HFFc6 (cell line): ENCODE measurements at regions not wholly inside any gene's neighbourhood (a gene's known extent, or its start where the extent isn't known, plus 50 kb on each side); places are given as distances from the start of the nearest gene placed in this dataset.

ENCODE experiments used
- DNase-seq: peaks from one replicate; pipeline ENCODE4 v3.0.0-alpha.2; 2018
- H3K27ac Mint-ChIP-seq: 2 replicates; pipeline ENCODE4 v1.8.0; 2020; ENCODE audit warnings: mild to moderate bottlenecking, mixed read lengths
- H3K27me3 Mint-ChIP-seq: 2 replicates; pipeline ENCODE4 v1.8.0; 2021; ENCODE audit warnings: mild to moderate bottlenecking, moderate library complexity, mixed read lengths; ENCODE audit not compliant: insufficient read depth
- H3K36me3 Mint-ChIP-seq: 2 replicates; pipeline ENCODE4 v1.8.0; 2021; ENCODE audit warnings: low read depth, mixed read lengths
- H3K4me1 Mint-ChIP-seq: 2 replicates; pipeline ENCODE4 v1.8.0; 2020; ENCODE audit warnings: low read depth, mixed read lengths
- H3K4me3 Mint-ChIP-seq: 2 replicates; pipeline ENCODE4 v1.8.0; 2020; ENCODE audit warnings: mild to moderate bottlenecking, moderate library complexity, mixed read lengths
- H3K9me3 Mint-ChIP-seq: 2 replicates; pipeline ENCODE4 v1.8.0; 2020; ENCODE audit warnings: mild to moderate bottlenecking, mixed read lengths
- CTCF ChIP-seq: fragments of 200-600 bp; sonication (generic); IDR thresholded peaks from 2 replicates; pipeline ENCODE4 v1.5.0; 2021; ENCODE audit warnings: antibody characterized with exemption, mild to moderate bottlenecking

- DNase-seq, result no peak
- H3K4me3 Mint-ChIP-seq, result no peak overlapping the region
- H3K27me3 Mint-ChIP-seq, result peaks cover 9% of the 10 kb centered on the region
- H3K4me1 Mint-ChIP-seq, result no peaks in the 10 kb centered on the region
- H3K36me3 Mint-ChIP-seq, result no peaks in the 10 kb centered on the region
- H3K9me3 Mint-ChIP-seq, result no peaks in the 10 kb centered on the region
- TF ChIP-seq CTCF, result no peak
- no peak overlapping the region for H3K27ac Mint-ChIP-seq
Measured at GRCh38 chr7:24466168-24466768, 107.0 kb upstream of the PALS2 start.

GRCh38 chr7:24469118-24469517 lies 104.1 kb upstream of the PALS2 start:
- TF ChIP-seq CTCF, result no peak
- H3K4me3 Mint-ChIP-seq, result no peak overlapping the region
- H3K9me3 Mint-ChIP-seq, result no peaks in the 10 kb centered on the region
- H3K27ac Mint-ChIP-seq, result no peak overlapping the region
- H3K36me3 Mint-ChIP-seq, result no peaks in the 10 kb centered on the region
- no peak for DNase-seq
- H3K4me1 Mint-ChIP-seq, result no peaks in the 10 kb centered on the region
- H3K27me3 Mint-ChIP-seq, result no peaks in the 10 kb centered on the region

- H3K27ac Mint-ChIP-seq, result no peak overlapping the region
- DNase-seq, result no peak
- TF ChIP-seq CTCF, result no peak
- H3K27me3 Mint-ChIP-seq, result peaks cover 3% of the 10 kb centered on the region; the same call in 1 of the 2 replicates
- no peaks in the 10 kb centered on the region for H3K36me3 Mint-ChIP-seq
- H3K4me3 Mint-ChIP-seq, result no peak overlapping the region
- peaks cover 9% of the 10 kb centered on the region; the same call in 1 of the 2 replicates for H3K4me1 Mint-ChIP-seq
- H3K9me3 Mint-ChIP-seq, result no peaks in the 10 kb centered on the region
Measured at GRCh38 chr7:24472093-24472492, 101.2 kb upstream of the PALS2 start.

GRCh38 chr7:24475166-24475961 lies 97.9 kb upstream of the PALS2 start:
- Mint-ChIP-seq H3K36me3 (no peaks in the 10 kb centered on the region), H3K9me3 (no peaks in the 10 kb centered on the region), H3K4me3 (no peak overlapping the region), H3K27me3 (peaks cover 3% of the 10 kb centered on the region; the same call in 1 of the 2 replicates), H3K4me1 (peaks cover 28% of the 10 kb centered on the region), H3K27ac (no peak overlapping the region)
- DNase-seq, result no peak
- TF ChIP-seq CTCF, result no peak

GRCh38 chr7:24476227-24476626 lies 97.0 kb upstream of the PALS2 start:
- no peaks in the 10 kb centered on the region for H3K36me3 Mint-ChIP-seq
- H3K4me3 Mint-ChIP-seq, result peak overlapping the region; percentile 11; the same call in 1 of the 2 replicates
- DNase-seq, result no peak
- no peaks in the 10 kb centered on the region for H3K9me3 Mint-ChIP-seq
- peaks cover 4% of the 10 kb centered on the region for H3K27me3 Mint-ChIP-seq
- H3K4me1 Mint-ChIP-seq, result peaks cover 28% of the 10 kb centered on the region
- no peak overlapping the region for H3K27ac Mint-ChIP-seq
- no peak for TF ChIP-seq CTCF
